K562 (cell line): ENCODE measurements at regions not wholly inside any gene's neighbourhood (a gene's known extent, or its start where the extent isn't known, plus 50 kb on each side); places are given as distances from the start of the nearest gene placed in this dataset.

Experiments
- ATAC-seq: fragments of 200-7000 bp; cut with Tn5 transposase; 3 replicates; pipeline ENCODE4 v1.9.1; 2020; ENCODE audit warnings: moderate library complexity
- BruUV-seq: library from RNA; stranded (reverse); fragments of 400-500 nt; replicated peaks from 2 replicates; lab custom pipeline; 2021; lab: Mats Ljungman, UMichigan
- CTCF ChIA-PET: fragments of 300-600 bp; formaldehyde crosslinking; extraction: SDS; loops from one replicate; lab custom pipeline; 2021; ENCODE audit warnings: low intra/inter-chr PET ratio; lab: Yijun Ruan, JAX
- POLR2A ChIA-PET: fragments of 300-600, 350-650 bp; sonication (Branson Sonifier 250); formaldehyde crosslinking; extraction: SDS; loops from one replicate; lab custom pipeline; 2021; ENCODE audit warnings: antibody characterized with exemption, inconsistent platforms; lab: Yijun Ruan, JAX
- DNase-seq, 4 experiments: peaks; one replicate each; pipeline versions ENCODE4 v3.0.0 to v3.0.0-alpha.2; 2011 to 2018; ENCODE audit warnings: low spot score in 3 of 4, mixed read lengths in 3 of 4; ENCODE audit errors: extremely low read depth in 1 of 4
- FAIRE-seq: peaks from 2 replicates; lab custom pipeline; 2011; peaks lifted over from hg19 to GRCh38; lab: Jason Lieb, UNC
- H2AFZ ChIP-seq: 2 replicates; pipeline ENCODE4 v1.6.0; 2011; ENCODE audit warnings: low read depth, low read length, control low read depth, inconsistent platforms
- H3K27ac ChIP-seq: fragments of 200-600 bp; 3 replicates; pipeline ENCODE4 v1.8.0; 2011; ENCODE audit warnings: low read depth, mild to moderate bottlenecking, control low read depth, inconsistent platforms, low read length, moderate library complexity, mixed read lengths; ENCODE audit errors: extremely low read depth
- H3K27me3 ChIP-seq, 2 experiments: fragments of 300-600 bp in 1 of 2; 2 replicates in 1 of 2; 3 replicates in 1 of 2; pipeline versions ENCODE4 v1.6.0 to v1.8.0; 2011; ENCODE audit warnings: inconsistent platforms in 2 of 2, low read length in 2 of 2, mild to moderate bottlenecking in 1 of 2, mixed read lengths in 1 of 2, moderate library complexity in 1 of 2; ENCODE audit not compliant: control insufficient read depth in 2 of 2, insufficient read depth in 2 of 2
- H3K36me3 ChIP-seq: fragments of 300-600 bp; 3 replicates; pipeline ENCODE4 v1.8.0; 2011; ENCODE audit warnings: mild to moderate bottlenecking, low read length, inconsistent platforms; ENCODE audit not compliant: control insufficient read depth, insufficient read depth
- H3K4me1 ChIP-seq, 2 experiments: fragments of 200-600 bp in 1 of 2; replicated peaks in 1 of 2; 2 replicates in 1 of 2; 3 replicates in 1 of 2; pipeline versions ENCODE4 v1.5.1 to v1.8.0; 2011; ENCODE audit warnings: inconsistent platforms in 2 of 2, low read length in 2 of 2, mild to moderate bottlenecking in 1 of 2, mixed read lengths in 1 of 2, moderate library complexity in 1 of 2; ENCODE audit not compliant: control insufficient read depth in 2 of 2, insufficient read depth in 2 of 2
- H3K4me2 ChIP-seq: 2 replicates; pipeline ENCODE4 v1.6.1; 2011; ENCODE audit warnings: low read length, control low read depth, inconsistent platforms, mixed read lengths; ENCODE audit not compliant: insufficient read depth
- H3K4me3 ChIP-seq: fragments of 200-600 bp; sonication (generic), shearing (Covaris generic); 2 replicates; pipeline ENCODE4 v1.5.1; 2016; ENCODE audit warnings: control low read depth, inconsistent platforms
- H3K79me2 ChIP-seq: fragments of 200-600 bp; 3 replicates; pipeline ENCODE4 v1.8.0; 2011; ENCODE audit warnings: low read length, inconsistent platforms; ENCODE audit not compliant: control insufficient read depth, insufficient read depth
- H3K9ac ChIP-seq, 2 experiments: 2 replicates each; pipeline versions ENCODE4 v1.6.0 to v1.6.1; 2011; ENCODE audit warnings: low read depth in 2 of 2, low read length in 2 of 2, control low read depth in 1 of 2, inconsistent platforms in 1 of 2, mild to moderate bottlenecking in 1 of 2, mixed read lengths in 1 of 2; ENCODE audit not compliant: insufficient read depth in 1 of 2
- H3K9me1 ChIP-seq: one replicate; pipeline ENCODE4 v1.6.0; 2011; ENCODE audit warnings: inconsistent platforms, mild to moderate bottlenecking, low read length, moderate library complexity; ENCODE audit not compliant: control insufficient read depth, insufficient read depth
- H3K9me3 ChIP-seq: replicated peaks from 2 replicates; pipeline ENCODE4 v1.5.1; 2011; ENCODE audit warnings: low read depth, low read length, inconsistent platforms; ENCODE audit not compliant: control insufficient read depth, insufficient read depth
- H4K20me1 ChIP-seq: replicated peaks from 2 replicates; pipeline ENCODE4 v1.6.1; 2011; ENCODE audit warnings: low read length, inconsistent platforms, mixed read lengths; ENCODE audit not compliant: control insufficient read depth, insufficient read depth
- DIDO1 ChIP-seq: fragments of 450-650 bp; IDR thresholded peaks from 2 replicates; pipeline ENCODE4 v1.6.1; 2016; ENCODE audit warnings: low read depth, missing biosample characterization, missing genetic modification characterization
- EP300 ChIP-seq: IDR thresholded peaks from 2 replicates; pipeline ENCODE4 v1.6.1; 2012; ENCODE audit warnings: low read length, improper control_type of control experiment
- GATAD2A ChIP-seq: fragments of 450-650 bp; IDR thresholded peaks from 2 replicates; pipeline ENCODE4 v1.6.1; 2017
- HMG20A ChIP-seq: fragments of 450-650 bp; formaldehyde crosslinking; conservative IDR thresholded peaks from 2 replicates; pipeline ENCODE4 v1.4.0; 2020; ENCODE audit warnings: mild to moderate bottlenecking, mixed read lengths
- HNRNPH1 ChIP-seq: fragments of 200-400 bp; formaldehyde crosslinking; optimal IDR thresholded peaks from 2 replicates; pipeline ENCODE3; 2017; ENCODE audit warnings: low read depth, mild to moderate bottlenecking, low read length, moderate library complexity
- MYC ChIP-seq, 2 experiments: fragments of 250-450 bp in 1 of 2; sonication (Bioruptor Pico) in 1 of 2; IDR thresholded peaks; 2 replicates each; pipeline versions ENCODE4 v1.5.1 to v1.6.1; 2012 to 2021; ENCODE audit warnings: low read depth in 2 of 2, borderline replicate concordance in 1 of 2, improper control_type of control experiment in 1 of 2, low read length in 1 of 2, mild to moderate bottlenecking in 1 of 2, moderate library complexity in 1 of 2
- NFYB ChIP-seq: IDR thresholded peaks from 2 replicates; pipeline ENCODE4 v1.6.1; 2011; ENCODE audit warnings: mild to moderate bottlenecking, moderate library complexity; ENCODE audit not compliant: insufficient read length; ENCODE audit errors: extremely low read depth
- PCBP2 ChIP-seq: fragments of 200-400 bp; formaldehyde crosslinking; IDR thresholded peaks from 2 replicates; pipeline ENCODE4 v1.6.1; 2018; ENCODE audit warnings: low read length, low read depth, mild to moderate bottlenecking, moderate library complexity; ENCODE audit not compliant: poor library complexity, severe bottlenecking
- POLR2AphosphoS5 ChIP-seq: IDR thresholded peaks from 2 replicates; pipeline ENCODE4 v1.6.1; 2011; ENCODE audit warnings: mild to moderate bottlenecking, low read depth, low read length, moderate library complexity; ENCODE audit not compliant: control insufficient read depth, insufficient read depth
- RBM25 ChIP-seq: fragments of 200-400 bp; formaldehyde crosslinking; IDR thresholded peaks from 2 replicates; pipeline ENCODE4 v1.6.1; 2018; ENCODE audit warnings: low read length, low read depth, moderate library complexity; ENCODE audit not compliant: severe bottlenecking
- SAFB ChIP-seq: fragments of 200-400 bp; formaldehyde crosslinking; IDR thresholded peaks from 2 replicates; pipeline ENCODE4 v1.6.1; 2017; ENCODE audit warnings: low read depth, low read length, borderline replicate concordance
- TARDBP ChIP-seq: fragments of 450-650 bp; IDR thresholded peaks from 2 replicates; pipeline ENCODE4 v1.6.1; 2016
- ZFP30 ChIP-seq: fragments of 250-450 bp; sonication (Bioruptor Pico); IDR thresholded peaks from 2 replicates; pipeline ENCODE4 v1.8.0; 2022; ENCODE audit warnings: moderate library complexity, mild to moderate bottlenecking, inconsistent platforms, borderline replicate concordance
- ZNF174 ChIP-seq: fragments of 250-450 bp; sonication (Bioruptor Pico); IDR thresholded peaks from 2 replicates; pipeline ENCODE4 v1.4.0; 2020; ENCODE audit warnings: mild to moderate bottlenecking
- ZNF324 ChIP-seq: fragments of 250-450 bp; sonication (Bioruptor Pico); IDR thresholded peaks from 2 replicates; pipeline ENCODE4 v1.4.0; 2020; ENCODE audit warnings: mild to moderate bottlenecking
- in situ Hi-C: fragments of 300-500 bp; cut with MboI; formaldehyde crosslinking; loops from 4 replicates; pipeline ENCODE4 v1.15.0; 2018; ENCODE audit warnings: inconsistent platforms, mixed read lengths
- intact Hi-C: fragments of 100-400 bp; cut with micrococcal nuclease; formaldehyde crosslinking; loops from 2 replicates; pipeline ENCODE4 v1.14.2; 2022
- TF ChIP-seq, protein P1 (sequence below): sonication (generic); formaldehyde crosslinking; IDR thresholded peaks from 2 replicates; pipeline ENCODE4 v1.8.0; 2023; ENCODE audit warnings: mild to moderate bottlenecking, missing genetic modification reagents
- TF ChIP-seq, protein P2 (sequence below), 2 experiments: fragments of 200-800 bp in 1 of 2; sonication (Bioruptor generic) in 1 of 2; sonication (generic) in 1 of 2; formaldehyde crosslinking in 1 of 2; IDR thresholded peaks in 1 of 2; conservative IDR thresholded peaks in 1 of 2; 2 replicates each; pipeline versions ENCODE4 v1.5.0 to v1.6.1; 2016 to 2020; ENCODE audit warnings: missing compliant biosample characterization in 1 of 2, missing genetic modification characterization in 1 of 2, missing genetic modification reagents in 1 of 2
- TF ChIP-seq, protein P3 (sequence below), 3 experiments: fragments of 200-800 bp in 1 of 3; sonication (Bioruptor generic) in 1 of 3; sonication (generic) in 1 of 3; formaldehyde crosslinking in 1 of 3; IDR thresholded peaks; 2 replicates each; pipeline versions ENCODE4 v1.6.1 to v1.8.0; 2016 to 2022; ENCODE audit warnings: mild to moderate bottlenecking in 2 of 3, missing compliant biosample characterization in 2 of 3, missing genetic modification characterization in 2 of 3, missing genetic modification reagents in 1 of 3

DNA sequence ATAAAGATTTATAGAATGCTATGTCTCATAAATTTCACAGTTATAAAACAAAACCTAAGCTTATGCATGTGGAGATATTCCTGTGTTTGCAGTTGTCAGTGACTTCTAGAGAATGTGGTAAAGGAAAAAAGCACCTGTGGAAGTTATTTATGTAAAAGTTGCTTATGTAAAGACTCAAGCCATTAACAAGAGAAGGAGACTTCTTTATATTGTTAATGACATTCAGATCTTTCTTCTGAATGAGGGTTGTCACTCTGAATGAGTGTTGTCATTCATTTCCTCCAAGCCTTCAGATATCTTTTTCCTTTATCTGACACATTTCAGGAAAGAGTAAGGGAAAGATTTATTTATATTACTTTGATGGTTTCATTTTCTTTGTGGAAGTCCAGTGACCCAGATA is 202.6 kb downstream of the TM9SF2 start:
- Histone ChIP-seq H3K4me3 (no peak overlapping the region), H3K4me1 (no peaks in the 10 kb centered on the region; a peak in 1 of 5 replicates), H4K20me1 (no peaks in the 10 kb centered on the region), H3K27me3 (peaks cover 0 to 16% of the 10 kb centered on the region in 2 experiments; a peak in 3 of 5 replicates), H3K79me2 (no peaks in the 10 kb centered on the region), H3K9me1 (no peaks in the 10 kb centered on the region), H3K27ac (no peak overlapping the region), H3K4me2 (no peak overlapping the region), H2AFZ (no peak overlapping the region), H3K9ac (no peak overlapping the region), H3K36me3 (no peaks in the 10 kb centered on the region)
- ChIA-PET POLR2A (no interaction called here), CTCF (no interaction called here)
- no peak for DNase-seq
- no TSS peak for BruUV-seq
- in situ Hi-C loops, result no loop called here
- FAIRE-seq, result no peak
- intact Hi-C loops, result no loop called here
- no peak for TF ChIP-seq ZFP30 (CRISPR knock-in tag)
- TF ChIP-seq ZNF324 (CRISPR knock-in tag), result no peak
- TF ChIP-seq, protein P1, sequence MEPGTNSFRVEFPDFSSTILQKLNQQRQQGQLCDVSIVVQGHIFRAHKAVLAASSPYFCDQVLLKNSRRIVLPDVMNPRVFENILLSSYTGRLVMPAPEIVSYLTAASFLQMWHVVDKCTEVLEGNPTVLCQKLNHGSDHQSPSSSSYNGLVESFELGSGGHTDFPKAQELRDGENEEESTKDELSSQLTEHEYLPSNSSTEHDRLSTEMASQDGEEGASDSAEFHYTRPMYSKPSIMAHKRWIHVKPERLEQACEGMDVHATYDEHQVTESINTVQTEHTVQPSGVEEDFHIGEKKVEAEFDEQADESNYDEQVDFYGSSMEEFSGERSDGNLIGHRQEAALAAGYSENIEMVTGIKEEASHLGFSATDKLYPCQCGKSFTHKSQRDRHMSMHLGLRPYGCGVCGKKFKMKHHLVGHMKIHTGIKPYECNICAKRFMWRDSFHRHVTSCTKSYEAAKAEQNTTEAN (CRISPR knock-in tag), result no peak
- no peak for TF ChIP-seq ZNF174 (CRISPR knock-in tag)
- TF ChIP-seq RBM25, result no peak
- TF ChIP-seq NFYB, result no peak
- no peak for TF ChIP-seq POLR2AphosphoS5
- TF ChIP-seq SAFB, result no peak
- TF ChIP-seq, protein P2, sequence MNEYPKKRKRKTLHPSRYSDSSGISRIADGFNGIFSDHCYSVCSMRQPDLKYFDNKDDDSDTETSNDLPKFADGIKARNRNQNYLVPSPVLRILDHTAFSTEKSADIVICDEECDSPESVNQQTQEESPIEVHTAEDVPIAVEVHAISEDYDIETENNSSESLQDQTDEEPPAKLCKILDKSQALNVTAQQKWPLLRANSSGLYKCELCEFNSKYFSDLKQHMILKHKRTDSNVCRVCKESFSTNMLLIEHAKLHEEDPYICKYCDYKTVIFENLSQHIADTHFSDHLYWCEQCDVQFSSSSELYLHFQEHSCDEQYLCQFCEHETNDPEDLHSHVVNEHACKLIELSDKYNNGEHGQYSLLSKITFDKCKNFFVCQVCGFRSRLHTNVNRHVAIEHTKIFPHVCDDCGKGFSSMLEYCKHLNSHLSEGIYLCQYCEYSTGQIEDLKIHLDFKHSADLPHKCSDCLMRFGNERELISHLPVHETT (CRISPR knock-in tag; conservative IDR thresholded peaks at IDR 0.05 in 1 of 2, IDR thresholded peaks at IDR 0.05 in 1 of 2), result no peak
- TF ChIP-seq PCBP2, result no peak
- TF ChIP-seq, protein P3, sequence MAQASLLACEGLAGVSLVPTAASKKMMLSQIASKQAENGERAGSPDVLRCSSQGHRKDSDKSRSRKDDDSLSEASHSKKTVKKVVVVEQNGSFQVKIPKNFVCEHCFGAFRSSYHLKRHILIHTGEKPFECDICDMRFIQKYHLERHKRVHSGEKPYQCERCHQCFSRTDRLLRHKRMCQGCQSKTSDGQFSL (CRISPR knock-in tag; IDR thresholded peaks at IDR 0.05), result no peak
- TF ChIP-seq, protein P3 (tag; IDR thresholded peaks at IDR 0.05), result no peak
- no peak for TF ChIP-seq DIDO1
- TF ChIP-seq GATAD2A, result no peak
- TF ChIP-seq MYC (IDR thresholded peaks at IDR 0.05; ENCODE audit: low read depth, low read length), result no peak
- no peak for TF ChIP-seq MYC (CRISPR knock-in tag; IDR thresholded peaks at IDR 0.05; ENCODE audit: borderline replicate concordance, low read depth)
- no peak for TF ChIP-seq HNRNPH1
- no peak for TF ChIP-seq HMG20A
- no peak for TF ChIP-seq TARDBP
- no peak for TF ChIP-seq EP300
- TF ChIP-seq, all 486 proteins: peak for 0
- H3K9me3 ChIP-seq, result no peaks in the 10 kb centered on the region
- ATAC-seq, result no peak
